ENCODE measurements at regions not wholly inside any gene's neighbourhood (a gene's known extent, or its start where the extent isn't known, plus 50 kb on each side); places are given as distances from the start of the nearest gene placed in this dataset.

DNA sequence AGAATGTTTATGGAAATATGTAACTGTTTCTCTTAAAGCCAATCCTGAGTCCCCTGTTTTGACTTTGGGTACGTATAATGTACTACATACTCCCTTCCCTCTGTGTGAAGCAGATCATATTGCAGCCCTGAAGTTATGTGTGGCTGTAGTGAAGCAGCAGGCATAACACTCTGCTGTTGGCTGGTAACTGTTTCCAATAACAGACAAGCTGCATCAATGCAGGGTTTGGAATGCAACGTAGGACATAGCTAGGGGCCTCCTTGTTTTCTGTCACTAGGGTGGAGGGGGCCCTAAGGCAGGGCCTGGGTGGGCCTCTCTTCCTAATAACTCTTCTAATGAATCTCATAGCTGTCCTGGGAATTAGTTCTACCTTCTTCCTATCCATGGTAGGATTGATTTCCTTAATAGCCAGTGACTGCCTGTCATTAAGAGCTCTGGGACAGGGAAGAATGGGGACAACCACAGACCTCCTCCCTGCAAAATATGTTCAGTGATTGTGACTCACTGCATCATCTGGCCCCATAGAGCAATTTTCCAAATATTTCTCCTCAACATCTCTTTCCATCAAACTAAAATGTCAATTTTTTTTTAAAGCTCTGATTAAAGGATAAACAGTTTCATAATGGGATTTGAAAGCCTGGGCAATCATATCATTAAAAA, 129.6 kb upstream of the HMHB1 start:
- no TSS peak for BruUV-seq (replicated peaks)
- no peak overlapping the region for H2AFZ ChIP-seq
- no peak overlapping the region for H3K4me2 ChIP-seq
- TF ChIP-seq, protein P1, sequence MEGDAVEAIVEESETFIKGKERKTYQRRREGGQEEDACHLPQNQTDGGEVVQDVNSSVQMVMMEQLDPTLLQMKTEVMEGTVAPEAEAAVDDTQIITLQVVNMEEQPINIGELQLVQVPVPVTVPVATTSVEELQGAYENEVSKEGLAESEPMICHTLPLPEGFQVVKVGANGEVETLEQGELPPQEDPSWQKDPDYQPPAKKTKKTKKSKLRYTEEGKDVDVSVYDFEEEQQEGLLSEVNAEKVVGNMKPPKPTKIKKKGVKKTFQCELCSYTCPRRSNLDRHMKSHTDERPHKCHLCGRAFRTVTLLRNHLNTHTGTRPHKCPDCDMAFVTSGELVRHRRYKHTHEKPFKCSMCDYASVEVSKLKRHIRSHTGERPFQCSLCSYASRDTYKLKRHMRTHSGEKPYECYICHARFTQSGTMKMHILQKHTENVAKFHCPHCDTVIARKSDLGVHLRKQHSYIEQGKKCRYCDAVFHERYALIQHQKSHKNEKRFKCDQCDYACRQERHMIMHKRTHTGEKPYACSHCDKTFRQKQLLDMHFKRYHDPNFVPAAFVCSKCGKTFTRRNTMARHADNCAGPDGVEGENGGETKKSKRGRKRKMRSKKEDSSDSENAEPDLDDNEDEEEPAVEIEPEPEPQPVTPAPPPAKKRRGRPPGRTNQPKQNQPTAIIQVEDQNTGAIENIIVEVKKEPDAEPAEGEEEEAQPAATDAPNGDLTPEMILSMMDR (conservative IDR thresholded peaks at IDR 0.05): no peak
- TF ChIP-seq EZH2 (IDR thresholded peaks at IDR 0.05; ENCODE audit: low read depth): no peak
- no peaks in the 10 kb centered on the region for H3K27me3 ChIP-seq (ENCODE audit: insufficient read depth, low read depth)
- no peaks in the 10 kb centered on the region for H3K9me2 ChIP-seq (ENCODE audit: insufficient read depth)
- H4K20me1 ChIP-seq (ENCODE audit: insufficient read depth): no peaks in the 10 kb centered on the region
- H3K4me3 ChIP-seq: no peak overlapping the region
- H3K9me3 ChIP-seq (ENCODE audit: insufficient read depth, low read depth): no peaks in the 10 kb centered on the region
- ChIA-PET POLR2A (ENCODE audit: unreplicated experiment) (interaction anchor here (0.6 kb wide), 1 partner anchor 103 kb away, joined by 6 read pairs; no protein-coding TSS in a partner anchor), CTCF (no interaction called here)
- intact Hi-C loops (cut with micrococcal nuclease; ENCODE audit: unreplicated experiment): no loop called here
- H3K4me1 ChIP-seq (replicated peaks; ENCODE audit: insufficient read depth): peaks cover 8% of the 10 kb centered on the region
- H3K79me2 ChIP-seq (ENCODE audit: low read depth): no peaks in the 10 kb centered on the region
- H3K36me3 ChIP-seq (ENCODE audit: low read depth): no peaks in the 10 kb centered on the region
- no peak for DNase-seq
- H3K27ac ChIP-seq: no peak overlapping the region
- peaks cover 8% of the 10 kb centered on the region; the same call in 1 of the 2 replicates for H3F3A ChIP-seq (ENCODE audit: insufficient read depth, low read depth)

DNA sequence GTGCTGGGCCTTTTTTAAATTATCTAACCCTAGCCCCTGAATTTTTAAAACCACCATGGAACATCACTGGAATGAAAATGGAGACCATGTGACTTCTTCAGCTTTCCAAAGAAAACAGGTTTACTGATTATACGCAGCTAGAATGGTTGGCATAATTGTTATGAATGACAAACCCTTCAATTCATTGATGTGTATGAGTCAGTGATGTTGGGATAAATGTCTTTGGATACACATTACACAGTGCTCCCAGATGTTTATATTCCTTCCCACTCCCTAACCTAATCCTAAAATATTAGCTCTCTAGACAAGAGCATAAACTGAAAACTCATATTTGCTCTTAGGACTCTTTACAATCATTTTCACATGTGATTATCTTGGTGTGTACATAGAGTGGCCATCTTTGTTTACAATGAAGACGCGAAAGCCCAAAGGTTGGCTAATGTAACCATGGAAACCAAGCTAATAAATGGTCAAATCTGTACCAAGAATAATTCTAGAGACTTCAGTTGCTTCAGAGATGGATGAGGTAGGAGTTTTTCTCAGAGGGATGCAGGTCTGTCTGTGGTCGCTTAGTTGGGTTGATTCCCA, 131.2 kb upstream of the HMHB1 start:
- Histone ChIP-seq H3K9me2 (ENCODE audit: insufficient read depth) (no peaks in the 10 kb centered on the region), H4K20me1 (ENCODE audit: insufficient read depth) (no peaks in the 10 kb centered on the region), H3K27ac (no peak overlapping the region), H3K4me3 (no peak overlapping the region), H3F3A (ENCODE audit: insufficient read depth, low read depth) (peaks cover 8% of the 10 kb centered on the region; the same call in 1 of the 2 replicates), H3K9me3 (ENCODE audit: insufficient read depth, low read depth) (0 out of 2 replicates have a peak, but pooled peaks cover 11% of the 10 kb centered on the region), H3K36me3 (ENCODE audit: low read depth) (no peaks in the 10 kb centered on the region), H3K27me3 (ENCODE audit: insufficient read depth, low read depth) (no peaks in the 10 kb centered on the region), H2AFZ (no peak overlapping the region), H3K4me2 (no peak overlapping the region), H3K4me1 (replicated peaks; ENCODE audit: insufficient read depth) (peaks cover 8% of the 10 kb centered on the region), H3K79me2 (ENCODE audit: low read depth) (no peaks in the 10 kb centered on the region)
- intact Hi-C loops (cut with micrococcal nuclease; ENCODE audit: unreplicated experiment): no loop called here
- no TSS peak for BruUV-seq (replicated peaks)
- TF ChIP-seq, protein P1 (conservative IDR thresholded peaks at IDR 0.05): no peak
- no peak for TF ChIP-seq EZH2 (IDR thresholded peaks at IDR 0.05; ENCODE audit: low read depth)
- no peak for DNase-seq
- CTCF ChIA-PET: no interaction called here
- POLR2A ChIA-PET (ENCODE audit: unreplicated experiment): no interaction called here

DNA sequence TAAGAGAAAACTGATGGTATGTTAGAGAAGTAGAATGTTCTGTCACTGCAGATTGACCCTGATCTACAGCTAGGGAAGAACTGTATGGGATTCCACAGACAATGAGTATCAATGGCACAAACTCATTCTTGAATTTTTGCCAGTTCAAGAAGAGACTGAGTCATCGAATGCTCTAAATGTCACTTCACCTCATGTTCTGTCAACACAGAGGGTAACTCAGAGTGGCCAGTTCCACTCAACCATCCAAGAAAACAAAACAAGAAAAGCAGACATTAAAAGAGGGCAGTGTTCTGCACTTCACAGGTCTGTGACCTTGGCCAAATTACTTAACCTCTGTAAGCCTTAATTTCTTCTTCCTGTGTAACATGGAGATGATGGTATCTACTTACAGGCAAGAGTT, 132.2 kb upstream of the HMHB1 start:
- Histone ChIP-seq H3K9me3 (ENCODE audit: insufficient read depth, low read depth) (0 out of 2 replicates have a peak, but pooled peaks cover 12% of the 10 kb centered on the region), H3K4me3 (no peak overlapping the region), H3K36me3 (ENCODE audit: low read depth) (no peaks in the 10 kb centered on the region), H3K27ac (no peak overlapping the region), H3K4me2 (no peak overlapping the region), H3F3A (ENCODE audit: insufficient read depth, low read depth) (peaks cover 8% of the 10 kb centered on the region; the same call in 1 of the 2 replicates), H4K20me1 (ENCODE audit: insufficient read depth) (no peaks in the 10 kb centered on the region), H2AFZ (no peak overlapping the region), H3K9me2 (ENCODE audit: insufficient read depth) (no peaks in the 10 kb centered on the region), H3K27me3 (ENCODE audit: insufficient read depth, low read depth) (no peaks in the 10 kb centered on the region), H3K79me2 (ENCODE audit: low read depth) (no peaks in the 10 kb centered on the region), H3K4me1 (replicated peaks; ENCODE audit: insufficient read depth) (peaks cover 11% of the 10 kb centered on the region)
- DNase-seq: peak in 1 of 2 experiments; percentile 54
- no peak for TF ChIP-seq EZH2 (IDR thresholded peaks at IDR 0.05; ENCODE audit: low read depth)
- TF ChIP-seq, protein P1 (conservative IDR thresholded peaks at IDR 0.05): no peak
- no TSS peak for BruUV-seq (replicated peaks)
- ChIA-PET CTCF (no interaction called here), POLR2A (ENCODE audit: unreplicated experiment) (no interaction called here)
- intact Hi-C loops (cut with micrococcal nuclease; ENCODE audit: unreplicated experiment): loop anchor here (5.0 kb wide), 1 partner anchor 277 kb away; the partner anchor contains the start of gene NR3C1

Measured in PC-9 (cell line).